Smooth muscle cell (in vitro differentiated cells): ENCODE measurements at regions not wholly inside any gene's neighbourhood (a gene's known extent, or its start where the extent isn't known, plus 50 kb on each side); places are given as distances from the start of the nearest gene placed in this dataset.
A peak's percentile ranks its signal among the peaks of the same experiment; 100 is the strongest.

Experiments
- DNase-seq: peaks from one replicate; lab custom pipeline; 2025; ENCODE audit not compliant: unreplicated experiment; lab: John Stamatoyannopoulos, UW
- H2AFZ ChIP-seq: fragments of 200-600 bp; sonication (generic); 2 replicates; pipeline ENCODE4 v1.6.0; 2016; ENCODE audit warnings: antibody characterized with exemption, low read depth, mild to moderate bottlenecking
- H3F3A ChIP-seq: fragments of 200-600 bp; sonication (generic); 2 replicates; pipeline ENCODE4 v1.6.0; 2017; ENCODE audit warnings: antibody characterized with exemption, low read depth
- H3K27ac ChIP-seq: fragments of 200-600 bp; sonication (generic); 2 replicates; pipeline ENCODE4 v1.5.1; 2016; ENCODE audit warnings: low read depth, mild to moderate bottlenecking
- H3K27me3 ChIP-seq: fragments of 200-600 bp; sonication (generic); 2 replicates; pipeline ENCODE4 v1.6.1; 2016; ENCODE audit warnings: low read depth, mild to moderate bottlenecking
- H3K36me3 ChIP-seq: fragments of 200-600 bp; sonication (generic); 2 replicates; pipeline ENCODE4 v1.5.1; 2016; ENCODE audit warnings: low read depth
- H3K4me1 ChIP-seq: fragments of 200-600 bp; sonication (generic); 2 replicates; pipeline ENCODE4 v1.5.1; 2016; ENCODE audit warnings: low read depth
- H3K4me2 ChIP-seq: fragments of 200-600 bp; sonication (generic); 2 replicates; pipeline ENCODE4 v1.6.0; 2016; ENCODE audit warnings: mild to moderate bottlenecking
- H3K4me3 ChIP-seq: fragments of 200-600 bp; sonication (generic); 2 replicates; pipeline ENCODE4 v1.5.1; 2016; ENCODE audit warnings: mild to moderate bottlenecking
- H3K79me2 ChIP-seq: fragments of 200-600 bp; sonication (generic); 2 replicates; pipeline ENCODE4 v1.6.0; 2016; ENCODE audit warnings: low read depth, mild to moderate bottlenecking
- H3K9ac ChIP-seq: fragments of 200-600 bp; sonication (generic); 2 replicates; pipeline ENCODE4 v1.6.0; 2016; ENCODE audit warnings: low read depth
- H3K9me3 ChIP-seq: fragments of 200-600 bp; sonication (generic); replicated peaks from 2 replicates; pipeline ENCODE4 v1.5.1; 2016; ENCODE audit warnings: low read depth
- H4K20me1 ChIP-seq: fragments of 200-600 bp; sonication (generic); 2 replicates; pipeline ENCODE4 v1.6.0; 2016; ENCODE audit warnings: low read depth
- CTCF ChIP-seq: fragments of 200-600 bp; sonication (generic); IDR thresholded peaks from 2 replicates; pipeline ENCODE4 v1.5.1; 2017; ENCODE audit warnings: borderline replicate concordance, mild to moderate bottlenecking, antibody characterized with exemption; ENCODE audit not compliant: insufficient read depth, poor library complexity, severe bottlenecking
- WGBS: methylation state at CpG from one replicate; pipeline ENCODE4 v1.1.7; 2016; ENCODE audit warnings: low lambda C conversion rate; 5-methylcytosine and 5-hydroxymethylcytosine counted together

- peaks cover 71% of the 10 kb centered on the region for H3K27me3 ChIP-seq
- H2AFZ ChIP-seq: peak overlapping the region; percentile 32
- peak overlapping the region; percentile 54 for H3K9ac ChIP-seq
- no peak overlapping the region for H3K27ac ChIP-seq
- no peaks in the 10 kb centered on the region for H3K79me2 ChIP-seq
- TF ChIP-seq CTCF: no peak
- H3K36me3 ChIP-seq: no peaks in the 10 kb centered on the region
- WGBS: 2% methylated on average over 37 of the region's 44 CpGs
- peaks cover 12% of the 10 kb centered on the region for H3K4me1 ChIP-seq
- peak overlapping the region; percentile 98 for H3K4me2 ChIP-seq
- DNase-seq: no peak
- peaks cover 10% of the 10 kb centered on the region for H4K20me1 ChIP-seq
- H3K4me3 ChIP-seq: peak overlapping the region; percentile 59
- no peaks in the 10 kb centered on the region for H3K9me3 ChIP-seq
- H3F3A ChIP-seq: no peaks in the 10 kb centered on the region
These were observed 74.5 kb upstream of the LEP start for GRCh38 chr7:128166603-128167041.

- DNase-seq: no peak
- Histone ChIP-seq H3K4me2 (peak overlapping the region; percentile 98), H3K36me3 (no peaks in the 10 kb centered on the region), H3K79me2 (no peaks in the 10 kb centered on the region), H3F3A (no peaks in the 10 kb centered on the region), H3K9ac (peak overlapping the region; percentile 54), H3K27me3 (peaks cover 72% of the 10 kb centered on the region), H3K4me1 (peaks cover 12% of the 10 kb centered on the region), H4K20me1 (peaks cover 10% of the 10 kb centered on the region), H3K4me3 (peak overlapping the region; percentile 59), H2AFZ (peak overlapping the region; percentile 32), H3K9me3 (no peaks in the 10 kb centered on the region), H3K27ac (no peak overlapping the region)
- 1% methylated on average over 58 of the region's 59 CpGs for WGBS
- no peak for TF ChIP-seq CTCF
These were observed 73.9 kb upstream of the LEP start for GRCh38 chr7:128167042-128167701.

DNA sequence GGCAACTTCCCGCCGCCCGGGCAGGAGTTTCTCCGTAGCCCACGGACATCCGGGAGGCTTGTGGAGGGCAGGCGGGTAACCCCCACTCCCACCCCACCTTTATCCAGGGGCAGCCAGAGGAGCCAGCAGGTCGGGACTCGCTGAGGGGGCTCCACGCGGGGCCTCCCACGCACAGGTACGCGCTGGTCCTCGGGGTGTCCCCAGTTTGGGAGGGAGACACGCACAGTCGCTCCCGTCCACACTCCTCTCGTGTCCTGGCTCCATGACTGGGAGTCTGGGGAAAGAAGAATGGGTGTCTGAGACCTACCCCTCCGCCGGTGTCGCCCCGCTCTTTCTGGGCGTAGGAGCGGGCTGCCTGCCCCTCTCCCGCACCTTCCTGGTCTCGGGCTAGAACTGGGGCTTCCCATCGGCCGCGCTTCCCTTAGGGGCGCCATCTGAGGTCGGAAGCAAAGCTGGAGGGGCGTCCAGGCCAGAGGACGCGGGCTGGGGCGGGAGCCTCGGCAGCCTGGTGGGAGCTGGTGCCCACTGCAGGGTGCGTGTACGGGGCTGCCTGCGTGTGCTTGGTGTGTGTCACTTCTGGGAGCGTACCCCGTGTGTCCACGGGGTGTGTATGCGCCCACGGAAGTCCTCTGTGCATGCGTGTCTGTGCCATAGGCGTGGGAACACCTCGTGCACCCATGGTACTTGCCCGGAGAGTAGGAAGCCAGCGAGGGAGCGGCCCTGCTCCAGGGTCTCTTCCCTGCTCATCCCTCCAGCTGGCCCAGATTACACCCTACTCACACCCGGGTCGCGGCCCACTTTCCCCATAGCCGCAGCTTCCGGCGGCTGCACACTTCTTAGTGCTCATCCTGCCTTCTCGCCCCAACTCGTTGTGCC, 73.0 kb upstream of the LEP start:
- no peaks in the 10 kb centered on the region for H3K36me3 ChIP-seq
- 11% methylated on average over 56 of the region's 59 CpGs for WGBS
- TF ChIP-seq CTCF: no peak
- H3K9me3 ChIP-seq: no peaks in the 10 kb centered on the region
- H3K9ac ChIP-seq: no peak overlapping the region
- no peaks in the 10 kb centered on the region for H3K79me2 ChIP-seq
- H3K4me3 ChIP-seq: peak overlapping the region; percentile 59
- H3K4me1 ChIP-seq: peaks cover 12% of the 10 kb centered on the region
- peaks cover 10% of the 10 kb centered on the region for H4K20me1 ChIP-seq
- H3K4me2 ChIP-seq: peak overlapping the region; percentile 98
- peaks cover 79% of the 10 kb centered on the region for H3K27me3 ChIP-seq
- DNase-seq: no peak
- no peak overlapping the region for H3K27ac ChIP-seq
- H2AFZ ChIP-seq: no peak overlapping the region
- H3F3A ChIP-seq: no peaks in the 10 kb centered on the region
